Testis (tissue), 2 donors: ENCODE measurements at regions not wholly inside any gene's neighbourhood (a gene's known extent, or its start where the extent isn't known, plus 50 kb on each side); places are given as distances from the start of the nearest gene placed in this dataset.

Experiments
- DNase-seq: peaks from one replicate; pipeline ENCODE4 v3.0.0-alpha.2; 2019
- H3K27ac ChIP-seq, 2 donors: fragments of 200-600 bp; sonication (generic); one replicate each; pipeline ENCODE4 v1.5.1; 2019
- H3K27me3 ChIP-seq: fragments of 200-600 bp; sonication (generic); one replicate; pipeline ENCODE4 v1.5.1; 2019
- H3K36me3 ChIP-seq: fragments of 200-600 bp; sonication (generic); one replicate; pipeline ENCODE4 v1.5.1; 2017; ENCODE audit warnings: low read depth; ENCODE audit errors: missing control alignments
- H3K4me1 ChIP-seq: fragments of 200-600 bp; sonication (generic); one replicate; pipeline ENCODE4 v1.5.1; 2019
- H3K4me3 ChIP-seq, 2 donors: fragments of 200-600 bp; sonication (generic); one replicate each; pipeline ENCODE4 v1.5.1; 2017 to 2019
- H3K9me3 ChIP-seq: fragments of 200-600 bp; sonication (generic); one replicate; pipeline ENCODE4 v1.5.1; 2017
- POLR2A ChIP-seq: fragments of 450-650 bp; IDR thresholded peaks from one replicate; pipeline ENCODE4 v1.6.1; 2017; ENCODE audit warnings: antibody characterized with exemption, mild to moderate bottlenecking, moderate library complexity
- whole genome bisulfite sequencing, 2 donors: methylation state at CpG; one replicate each; pipeline ENCODE4 v1.1.5; 2018; 5-methylcytosine and 5-hydroxymethylcytosine counted together
- intact Hi-C: fragments of 100-400 bp; cut with DNase I; formaldehyde crosslinking; loops from one replicate; pipeline ENCODE4 v1.15.1; 2023; ENCODE audit warnings: low total_unique reads
- TF ChIP-seq, protein P1 (sequence below), 3 experiments: fragments of 450-650 bp in 2 of 3; fragments of 200-600 bp in 1 of 3; sonication (generic) in 1 of 3; IDR thresholded peaks; one replicate each; pipeline ENCODE4 v1.5.1; 2016 to 2019; ENCODE audit warnings: antibody characterized with exemption in 3 of 3, mild to moderate bottlenecking in 2 of 3, moderate library complexity in 1 of 3

GRCh38 chr13:107332188-107332587 lies 764.3 kb upstream of the ARGLU1 start:
- Histone ChIP-seq H3K4me1 (no peaks in the 10 kb centered on the region), H3K27ac (no peak overlapping the region), H3K27me3 (no peaks in the 10 kb centered on the region), H3K36me3 (no peaks in the 10 kb centered on the region), H3K4me3 (no peak overlapping the region), H3K9me3 (no peaks in the 10 kb centered on the region)
- TF ChIP-seq, protein P1, sequence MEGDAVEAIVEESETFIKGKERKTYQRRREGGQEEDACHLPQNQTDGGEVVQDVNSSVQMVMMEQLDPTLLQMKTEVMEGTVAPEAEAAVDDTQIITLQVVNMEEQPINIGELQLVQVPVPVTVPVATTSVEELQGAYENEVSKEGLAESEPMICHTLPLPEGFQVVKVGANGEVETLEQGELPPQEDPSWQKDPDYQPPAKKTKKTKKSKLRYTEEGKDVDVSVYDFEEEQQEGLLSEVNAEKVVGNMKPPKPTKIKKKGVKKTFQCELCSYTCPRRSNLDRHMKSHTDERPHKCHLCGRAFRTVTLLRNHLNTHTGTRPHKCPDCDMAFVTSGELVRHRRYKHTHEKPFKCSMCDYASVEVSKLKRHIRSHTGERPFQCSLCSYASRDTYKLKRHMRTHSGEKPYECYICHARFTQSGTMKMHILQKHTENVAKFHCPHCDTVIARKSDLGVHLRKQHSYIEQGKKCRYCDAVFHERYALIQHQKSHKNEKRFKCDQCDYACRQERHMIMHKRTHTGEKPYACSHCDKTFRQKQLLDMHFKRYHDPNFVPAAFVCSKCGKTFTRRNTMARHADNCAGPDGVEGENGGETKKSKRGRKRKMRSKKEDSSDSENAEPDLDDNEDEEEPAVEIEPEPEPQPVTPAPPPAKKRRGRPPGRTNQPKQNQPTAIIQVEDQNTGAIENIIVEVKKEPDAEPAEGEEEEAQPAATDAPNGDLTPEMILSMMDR (IDR thresholded peaks at IDR 0.05), result no peak
- TF ChIP-seq POLR2A, result no peak
- no peak for DNase-seq
- WGBS, 2 donors, result 70 to 78% methylated on average over 4 of the region's 4 CpGs
- intact Hi-C loops, result no loop called here

DNA sequence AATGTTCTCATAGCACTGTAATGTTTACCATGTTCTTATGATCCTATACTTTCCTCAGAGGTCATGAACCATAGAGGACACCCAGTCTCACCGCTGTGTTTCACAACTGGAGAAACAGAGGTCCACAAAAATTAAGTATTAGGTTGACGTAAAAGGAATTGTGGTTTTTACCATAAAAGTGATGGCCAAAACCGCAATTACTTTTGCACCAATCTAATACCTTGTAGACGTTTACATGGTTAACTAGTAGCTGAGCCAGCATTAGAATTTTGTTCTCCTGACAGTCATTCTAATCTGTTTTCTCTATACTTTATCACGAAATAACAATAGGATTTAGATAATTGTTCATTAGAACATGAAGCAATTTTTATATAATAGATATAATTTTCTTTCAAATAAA lies 763.4 kb upstream of the ARGLU1 start:
- Histone ChIP-seq H3K4me3 (no peak overlapping the region), H3K36me3 (no peaks in the 10 kb centered on the region), H3K9me3 (no peaks in the 10 kb centered on the region), H3K27me3 (no peaks in the 10 kb centered on the region), H3K27ac (no peak overlapping the region), H3K4me1 (no peaks in the 10 kb centered on the region)
- TF ChIP-seq, protein P1 (IDR thresholded peaks at IDR 0.05), result no peak
- TF ChIP-seq POLR2A, result no peak
- WGBS, 2 donors, result 80 to 85% methylated on average over 5 of the region's 5 CpGs
- intact Hi-C loops, result no loop called here
- no peak for DNase-seq

- DNase-seq, result no peak
- 88 to 93% methylated on average over 3 of the region's 3 CpGs for WGBS, 2 donors
- H3K27me3 ChIP-seq, result no peaks in the 10 kb centered on the region
- H3K27ac ChIP-seq, result no peak overlapping the region
- H3K9me3 ChIP-seq, result no peaks in the 10 kb centered on the region
- intact Hi-C loops, result no loop called here
- H3K36me3 ChIP-seq, result no peaks in the 10 kb centered on the region
- TF ChIP-seq POLR2A, result no peak
- TF ChIP-seq, protein P1 (IDR thresholded peaks at IDR 0.05), result no peak
- no peak overlapping the region for H3K4me3 ChIP-seq
- no peaks in the 10 kb centered on the region for H3K4me1 ChIP-seq
These were observed 762.5 kb upstream of the ARGLU1 start for GRCh38 chr13:107330484-107330883.

DNA sequence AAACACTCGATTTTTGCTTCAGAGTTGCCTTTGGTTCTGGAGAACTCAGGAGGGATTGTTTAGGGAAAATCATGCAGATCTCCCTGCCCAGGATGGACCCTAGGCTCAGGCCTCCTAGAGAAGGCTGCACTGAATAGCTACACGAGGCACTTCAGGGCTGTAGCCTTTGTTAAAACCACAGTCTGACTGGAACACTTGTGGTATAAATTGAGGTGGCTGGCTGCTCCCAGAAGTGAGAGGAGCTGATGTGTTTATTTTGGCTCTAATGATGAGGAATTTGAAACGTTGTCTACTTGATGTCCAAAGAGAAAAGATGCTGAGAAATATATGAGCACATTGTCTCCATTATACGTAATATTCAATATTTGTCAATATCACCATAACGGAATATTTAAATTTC lies 762.1 kb upstream of the ARGLU1 start:
- intact Hi-C loops, result no loop called here
- no peak for DNase-seq
- Histone ChIP-seq H3K4me3 (no peak overlapping the region), H3K27ac (no peak overlapping the region), H3K36me3 (no peaks in the 10 kb centered on the region), H3K9me3 (no peaks in the 10 kb centered on the region), H3K27me3 (no peaks in the 10 kb centered on the region), H3K4me1 (no peaks in the 10 kb centered on the region)
- TF ChIP-seq, protein P1 (IDR thresholded peaks at IDR 0.05), result no peak
- no peak for TF ChIP-seq POLR2A
- WGBS, 2 donors, result 62% methylated on average over 5 of the region's 5 CpGs

- no peak for DNase-seq
- 85 to 86% methylated on average over 2 of the region's 2 CpGs for WGBS, 2 donors
- Histone ChIP-seq H3K9me3 (no peaks in the 10 kb centered on the region), H3K36me3 (no peaks in the 10 kb centered on the region), H3K27ac (no peak overlapping the region), H3K27me3 (no peaks in the 10 kb centered on the region), H3K4me1 (no peaks in the 10 kb centered on the region), H3K4me3 (no peak overlapping the region)
- intact Hi-C loops, result no loop called here
- TF ChIP-seq POLR2A, result no peak
- TF ChIP-seq, protein P1 (IDR thresholded peaks at IDR 0.05), result no peak
These were observed 756.7 kb upstream of the ARGLU1 start for GRCh38 chr13:107324416-107325204.
